ENCODE measurements at regions not wholly inside any gene's neighbourhood (a gene's known extent, or its start where the extent isn't known, plus 50 kb on each side); places are given as distances from the start of the nearest gene placed in this dataset.

GRCh38 chr2:17107151-17107550, 411.1 kb downstream of the RAD51AP2 start:
- H3K4me3 ChIP-seq (ENCODE audit: low read depth, low read length), result no peak overlapping the region
- no peak for TF ChIP-seq CTCF (IDR thresholded peaks at IDR 0.05; ENCODE audit: low read depth, low read length, missing control alignments)
- peak; percentile 49 for DNase-seq (ENCODE audit: low read depth)
- in situ Hi-C loops (cut with HindIII; ENCODE audit: low sequenced_read_pairs), result no loop called here

- no peak overlapping the region for H3K4me3 ChIP-seq (ENCODE audit: low read depth, low read length)
- no peak for DNase-seq (ENCODE audit: low read depth)
- no peak for TF ChIP-seq CTCF (IDR thresholded peaks at IDR 0.05; ENCODE audit: low read depth, low read length, missing control alignments)
- in situ Hi-C loops (cut with HindIII; ENCODE audit: low sequenced_read_pairs), result no loop called here
These were observed 411.8 kb downstream of the RAD51AP2 start for GRCh38 chr2:17106418-17106817.

GRCh38 chr2:17104454-17104853, 413.8 kb downstream of the RAD51AP2 start:
- H3K4me3 ChIP-seq (ENCODE audit: low read depth, low read length), result no peak overlapping the region
- TF ChIP-seq CTCF (IDR thresholded peaks at IDR 0.05; ENCODE audit: low read depth, low read length, missing control alignments), result no peak
- DNase-seq (ENCODE audit: low read depth), result peak; percentile 11
- in situ Hi-C loops (cut with HindIII; ENCODE audit: low sequenced_read_pairs), result no loop called here

GRCh38 chr2:17101596-17101995, 416.6 kb downstream of the RAD51AP2 start:
- no peak for TF ChIP-seq CTCF (IDR thresholded peaks at IDR 0.05; ENCODE audit: low read depth, low read length, missing control alignments)
- in situ Hi-C loops (cut with HindIII; ENCODE audit: low sequenced_read_pairs), result no loop called here
- no peak overlapping the region for H3K4me3 ChIP-seq (ENCODE audit: low read depth, low read length)
- no peak for DNase-seq (ENCODE audit: low read depth)

- H3K4me3 ChIP-seq (ENCODE audit: low read depth, low read length), result no peak overlapping the region
- TF ChIP-seq CTCF (IDR thresholded peaks at IDR 0.05; ENCODE audit: low read depth, low read length, missing control alignments), result no peak
- in situ Hi-C loops (cut with HindIII; ENCODE audit: low sequenced_read_pairs), result no loop called here
- DNase-seq (ENCODE audit: low read depth), result no peak
These were observed 417.1 kb downstream of the RAD51AP2 start for GRCh38 chr2:17101091-17101490.

GRCh38 chr2:17095340-17095739, 422.9 kb downstream of the RAD51AP2 start:
- DNase-seq (ENCODE audit: low read depth), result no peak
- TF ChIP-seq CTCF (IDR thresholded peaks at IDR 0.05; ENCODE audit: low read depth, low read length, missing control alignments), result no peak
- no peak overlapping the region for H3K4me3 ChIP-seq (ENCODE audit: low read depth, low read length)
- in situ Hi-C loops (cut with HindIII; ENCODE audit: low sequenced_read_pairs), result no loop called here

GRCh38 chr2:17093712-17094111, 424.5 kb downstream of the RAD51AP2 start:
- no peak for TF ChIP-seq CTCF (IDR thresholded peaks at IDR 0.05; ENCODE audit: low read depth, low read length, missing control alignments)
- H3K4me3 ChIP-seq (ENCODE audit: low read depth, low read length), result no peak overlapping the region
- DNase-seq (ENCODE audit: low read depth), result no peak

More at GRCh38 chr2:17093712-17094111, 424.5 kb downstream of the RAD51AP2 start:
- in situ Hi-C loops (cut with HindIII; ENCODE audit: low sequenced_read_pairs), result no loop called here
